ACHN (cell line): ENCODE measurements at regions not wholly inside any gene's neighbourhood (a gene's known extent, or its start where the extent isn't known, plus 50 kb on each side); places are given as distances from the start of the nearest gene placed in this dataset.

Experiments
- DNase-seq: peaks from one replicate; pipeline ENCODE4 v3.0.0-alpha.2; 2015
- in situ Hi-C: cut with HindIII; loops from 2 replicates; pipeline ENCODE4 v1.10.0; 2017; ENCODE audit warnings: low sequenced_read_pairs, low pct_ligation_motif_present, low pct_unique_long_range_greater_than_20kb

- DNase-seq = no peak
- in situ Hi-C loops = no loop called here
Measured at GRCh38 chr12:46452776-46453175, 80.2 kb upstream of the SLC38A2 start.

- in situ Hi-C loops = no loop called here
- DNase-seq = no peak
Measured at GRCh38 chr12:46452061-46452615, 79.6 kb upstream of the SLC38A2 start.

GRCh38 chr12:46451276-46452021, 78.9 kb upstream of the SLC38A2 start:
- DNase-seq = no peak
- in situ Hi-C loops = no loop called here

GRCh38 chr12:46450279-46450748, 77.7 kb upstream of the SLC38A2 start:
- in situ Hi-C loops = no loop called here
- no peak for DNase-seq

- in situ Hi-C loops = no loop called here
- DNase-seq = no peak
Measured at GRCh38 chr12:46449856-46450255, 77.3 kb upstream of the SLC38A2 start.

GRCh38 chr12:46449316-46449715, 76.7 kb upstream of the SLC38A2 start:
- no peak for DNase-seq

GRCh38 chr12:46446645-46447044, 74.1 kb upstream of the SLC38A2 start:
- no peak for DNase-seq
- in situ Hi-C loops = no loop called here

More at GRCh38 chr12:46449316-46449715, 76.7 kb upstream of the SLC38A2 start:
- in situ Hi-C loops = no loop called here

- in situ Hi-C loops = no loop called here
- DNase-seq = no peak
Measured at GRCh38 chr12:46445551-46446235, 73.1 kb upstream of the SLC38A2 start.

GRCh38 chr12:46445093-46445492, 72.5 kb upstream of the SLC38A2 start:
- in situ Hi-C loops = no loop called here
- no peak for DNase-seq

GRCh38 chr12:46443594-46444263, 71.2 kb upstream of the SLC38A2 start:
- in situ Hi-C loops = no loop called here
- DNase-seq = no peak

GRCh38 chr12:46442738-46443137, 70.2 kb upstream of the SLC38A2 start:
- in situ Hi-C loops = no loop called here
- no peak for DNase-seq

- peak; percentile 31 for DNase-seq
- in situ Hi-C loops = no loop called here
Measured at GRCh38 chr12:46442239-46442638, 69.7 kb upstream of the SLC38A2 start.

GRCh38 chr12:46439793-46440511, 67.4 kb upstream of the SLC38A2 start:
- DNase-seq = no peak
- in situ Hi-C loops = no loop called here

- DNase-seq = no peak
- in situ Hi-C loops = no loop called here
Measured at GRCh38 chr12:46438719-46439319, 66.2 kb upstream of the SLC38A2 start.

GRCh38 chr12:46438256-46438655, 65.7 kb upstream of the SLC38A2 start:
- in situ Hi-C loops = no loop called here
- DNase-seq = no peak

GRCh38 chr12:46437469-46437868, 64.9 kb upstream of the SLC38A2 start:
- in situ Hi-C loops = no loop called here
- DNase-seq = no peak

GRCh38 chr12:46436747-46437146, 64.2 kb upstream of the SLC38A2 start:
- DNase-seq = no peak
- in situ Hi-C loops = no loop called here

- no peak for DNase-seq
- in situ Hi-C loops = no loop called here
Measured at GRCh38 chr12:46435625-46436024, 63.1 kb upstream of the SLC38A2 start.
